Thyroid gland (tissue), 4 donors: ENCODE measurements at regions not wholly inside any gene's neighbourhood (a gene's known extent, or its start where the extent isn't known, plus 50 kb on each side); places are given as distances from the start of the nearest gene placed in this dataset.

Source experiments
- CTCF ChIP-seq, 6 experiments: fragments of 200-600 bp in 3 of 6; fragments of 450-650 bp in 3 of 6; sonication (generic) in 3 of 6; IDR thresholded peaks; one replicate each; pipeline ENCODE4 v1.5.1; 2016 to 2019; ENCODE audit warnings: antibody characterized with exemption in 6 of 6, mild to moderate bottlenecking in 2 of 6, inconsistent platforms in 1 of 6, moderate library complexity in 1 of 6
- POLR2A ChIP-seq, 2 donors: fragments of 450-650 bp; IDR thresholded peaks; one replicate each; pipeline ENCODE4 v1.6.1; 2017; ENCODE audit warnings: antibody characterized with exemption in 2 of 2, mild to moderate bottlenecking in 2 of 2, moderate library complexity in 1 of 2

GRCh38 chr6:141252828-141253608 is 879.7 kb upstream of the GJE1 start:
- TF ChIP-seq CTCF (IDR thresholded peaks at IDR 0.05) = no peak
- TF ChIP-seq POLR2A (IDR thresholded peaks at IDR 0.05) = no peak
